ENCODE measurements at regions not wholly inside any gene's neighbourhood (a gene's known extent, or its start where the extent isn't known, plus 50 kb on each side); places are given as distances from the start of the nearest gene placed in this dataset.

GRCh38 chr15:69544365-69545113, 91.9 kb downstream of the RPLP1 start:
- ChIA-PET POLR2A (no interaction called here), CTCF (interaction anchor here (1.1 to 1.6 kb wide), 2 partner anchors 11 to 13 kb away, joined by 3 to 5 read pairs; no protein-coding TSS in a partner anchor)
- DNase-seq (ENCODE audit: low read depth, low spot score) = no peak
- no peak for TF ChIP-seq CTCF (IDR thresholded peaks at IDR 0.05; ENCODE audit: insufficient read depth, low read length, missing control alignments)
- no peak overlapping the region for H3K4me3 ChIP-seq (ENCODE audit: low read depth, low read length)

DNA sequence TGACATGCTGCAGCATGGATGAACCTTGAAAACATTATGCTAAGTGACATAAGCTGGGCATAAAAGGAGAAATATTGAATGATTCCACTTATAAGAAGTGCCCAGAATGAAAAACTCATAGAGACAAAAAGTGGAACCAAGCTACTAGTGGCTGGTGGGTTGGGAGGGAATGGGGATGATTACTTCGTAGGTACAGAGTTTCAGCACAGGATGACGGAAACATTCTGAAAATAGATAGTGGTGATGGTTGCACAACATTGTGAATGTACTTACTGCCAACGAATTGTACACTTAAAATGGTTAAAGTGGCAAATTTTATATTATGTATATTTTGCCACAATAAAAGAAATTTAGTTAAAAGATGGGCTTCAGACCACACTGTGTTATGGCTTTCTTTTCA, 93.6 kb downstream of the RPLP1 start:
- ChIA-PET CTCF (interaction anchor here (0.8 to 1.3 kb wide), 2 partner anchors 22 to 68 kb away, joined by 3 read pairs; no protein-coding TSS in a partner anchor), POLR2A (no interaction called here)
- H3K4me3 ChIP-seq (ENCODE audit: low read depth, low read length) = no peak overlapping the region
- DNase-seq (ENCODE audit: low read depth, low spot score) = no peak
- TF ChIP-seq CTCF (IDR thresholded peaks at IDR 0.05; ENCODE audit: insufficient read depth, low read length, missing control alignments) = no peak

- no peak for DNase-seq (ENCODE audit: low read depth, low spot score)
- TF ChIP-seq CTCF (IDR thresholded peaks at IDR 0.05; ENCODE audit: insufficient read depth, low read length, missing control alignments) = no peak
- H3K4me3 ChIP-seq (ENCODE audit: low read depth, low read length) = no peak overlapping the region
- ChIA-PET CTCF (interaction anchor here (1.2 kb wide), 1 partner anchor 25 kb away, joined by 3 read pairs; no protein-coding TSS in a partner anchor), POLR2A (no interaction called here)
Measured at GRCh38 chr15:69548395-69549180, 96.0 kb downstream of the RPLP1 start.

DNA sequence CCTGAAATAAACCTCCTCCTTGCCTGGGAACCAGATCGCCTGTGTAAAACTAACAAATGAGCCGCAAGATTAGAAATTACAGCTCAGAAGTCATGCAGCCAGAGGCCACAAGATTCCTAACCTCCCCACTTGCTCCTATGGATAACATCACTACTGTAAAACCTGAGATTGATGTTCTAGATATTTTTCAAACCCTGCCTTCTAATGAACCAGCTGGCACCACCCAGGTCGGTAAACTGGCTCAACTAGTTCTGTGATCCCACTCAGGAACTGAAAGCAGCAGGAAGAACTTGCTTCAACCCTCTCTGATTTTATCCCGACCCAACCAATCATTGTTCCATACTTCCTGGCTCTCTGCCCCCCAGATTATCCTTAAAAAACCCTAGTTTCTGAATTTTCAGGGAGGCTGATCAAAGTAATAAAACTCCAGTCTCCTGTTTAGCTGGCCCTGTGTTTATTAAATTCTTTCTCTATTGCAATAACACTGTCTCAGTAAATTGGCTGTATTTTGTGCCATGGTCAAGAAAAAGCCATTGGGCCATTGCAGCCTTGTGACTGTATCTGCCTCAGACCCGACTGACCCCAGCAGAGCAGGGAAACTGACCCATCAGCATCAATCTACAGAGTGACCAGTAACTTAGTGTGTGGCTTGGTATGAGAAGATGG, 98.9 kb downstream of the RPLP1 start:
- ChIA-PET POLR2A (no interaction called here), CTCF (no interaction called here)
- no peak overlapping the region for H3K4me3 ChIP-seq (ENCODE audit: low read depth, low read length)
- no peak for DNase-seq (ENCODE audit: low read depth, low spot score)
- TF ChIP-seq CTCF (IDR thresholded peaks at IDR 0.05; ENCODE audit: insufficient read depth, low read length, missing control alignments) = no peak

- DNase-seq (ENCODE audit: low read depth, low spot score) = no peak
- ChIA-PET CTCF (no interaction called here), POLR2A (no interaction called here)
- no peak for TF ChIP-seq CTCF (IDR thresholded peaks at IDR 0.05; ENCODE audit: insufficient read depth, low read length, missing control alignments)
- no peak overlapping the region for H3K4me3 ChIP-seq (ENCODE audit: low read depth, low read length)
Measured at GRCh38 chr15:69552057-69552815, 99.6 kb downstream of the RPLP1 start.
